ENCODE measurements at regions not wholly inside any gene's neighbourhood (a gene's known extent, or its start where the extent isn't known, plus 50 kb on each side); places are given as distances from the start of the nearest gene placed in this dataset.

- DNase-seq, result no peak
- Histone ChIP-seq H3K4me1 (ENCODE audit: insufficient read depth) (no peaks in the 10 kb centered on the region), H3K27ac (no peak overlapping the region), H3K36me3 (no peaks in the 10 kb centered on the region), H3K9me3 (no peaks in the 10 kb centered on the region), H3K4me3 (no peak overlapping the region), H3K27me3 (no peaks in the 10 kb centered on the region)
- TF ChIP-seq EP300 (IDR thresholded peaks at IDR 0.05) (no peak), POLR2A (IDR thresholded peaks at IDR 0.05) (no peak)
- TF ChIP-seq, protein P1, sequence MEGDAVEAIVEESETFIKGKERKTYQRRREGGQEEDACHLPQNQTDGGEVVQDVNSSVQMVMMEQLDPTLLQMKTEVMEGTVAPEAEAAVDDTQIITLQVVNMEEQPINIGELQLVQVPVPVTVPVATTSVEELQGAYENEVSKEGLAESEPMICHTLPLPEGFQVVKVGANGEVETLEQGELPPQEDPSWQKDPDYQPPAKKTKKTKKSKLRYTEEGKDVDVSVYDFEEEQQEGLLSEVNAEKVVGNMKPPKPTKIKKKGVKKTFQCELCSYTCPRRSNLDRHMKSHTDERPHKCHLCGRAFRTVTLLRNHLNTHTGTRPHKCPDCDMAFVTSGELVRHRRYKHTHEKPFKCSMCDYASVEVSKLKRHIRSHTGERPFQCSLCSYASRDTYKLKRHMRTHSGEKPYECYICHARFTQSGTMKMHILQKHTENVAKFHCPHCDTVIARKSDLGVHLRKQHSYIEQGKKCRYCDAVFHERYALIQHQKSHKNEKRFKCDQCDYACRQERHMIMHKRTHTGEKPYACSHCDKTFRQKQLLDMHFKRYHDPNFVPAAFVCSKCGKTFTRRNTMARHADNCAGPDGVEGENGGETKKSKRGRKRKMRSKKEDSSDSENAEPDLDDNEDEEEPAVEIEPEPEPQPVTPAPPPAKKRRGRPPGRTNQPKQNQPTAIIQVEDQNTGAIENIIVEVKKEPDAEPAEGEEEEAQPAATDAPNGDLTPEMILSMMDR (IDR thresholded peaks at IDR 0.05), result no peak
- WGBS, 3 donors, result 59 to 80% (median 65%) methylated on average over 2 of the region's 2 CpGs
- intact Hi-C loops (cut with DNase I), result no loop called here
These were observed 1630.1 kb upstream of the C9orf72 start for GRCh38 chr9:29203244-29203930.

- H3K27ac ChIP-seq, result no peak overlapping the region
- peaks cover 2% of the 10 kb centered on the region for H3K4me1 ChIP-seq (ENCODE audit: insufficient read depth)
- H3K27me3 ChIP-seq, result no peaks in the 10 kb centered on the region
- TF ChIP-seq EP300 (IDR thresholded peaks at IDR 0.05), result no peak
- TF ChIP-seq POLR2A (IDR thresholded peaks at IDR 0.05), result no peak
- TF ChIP-seq, protein P1 (IDR thresholded peaks at IDR 0.05), result no peak
- intact Hi-C loops (cut with DNase I), result no loop called here
- H3K4me3 ChIP-seq, result no peak overlapping the region
- H3K9me3 ChIP-seq, result no peaks in the 10 kb centered on the region
- H3K36me3 ChIP-seq, result no peaks in the 10 kb centered on the region
- DNase-seq, result no peak
These were observed 1635.4 kb upstream of the C9orf72 start for GRCh38 chr9:29208670-29209069.

DNA sequence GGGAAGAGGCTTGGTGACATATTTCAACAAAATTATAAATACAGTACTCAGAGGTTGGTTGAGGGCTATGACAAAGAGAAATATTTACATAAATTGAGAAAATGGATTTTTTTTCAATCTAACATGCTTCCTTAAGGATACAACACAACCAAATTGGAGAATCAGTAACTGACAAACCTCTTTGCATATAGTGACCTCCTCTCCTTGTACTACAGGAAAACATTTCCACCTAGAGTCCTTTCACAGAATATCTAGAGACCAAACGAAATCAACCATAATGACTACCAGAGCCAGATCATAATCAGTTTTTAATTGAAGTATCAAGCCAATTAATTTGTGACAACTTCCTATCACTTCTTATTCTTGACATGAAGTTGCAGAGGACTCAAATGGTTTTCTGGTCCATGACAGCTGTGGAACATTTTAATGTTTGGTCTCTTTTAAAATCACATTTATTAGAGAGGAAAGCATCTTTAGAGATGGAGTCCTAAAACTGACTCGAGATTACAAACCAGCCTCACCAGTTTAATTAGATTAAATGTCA is 1636.5 kb upstream of the C9orf72 start:
- H3K27me3 ChIP-seq, result no peaks in the 10 kb centered on the region
- no peak for TF ChIP-seq POLR2A (IDR thresholded peaks at IDR 0.05)
- TF ChIP-seq, protein P1 (IDR thresholded peaks at IDR 0.05), result no peak
- TF ChIP-seq EP300 (IDR thresholded peaks at IDR 0.05), result no peak
- intact Hi-C loops (cut with DNase I), result loop anchor here in 1 of 4 donors (10.0 kb wide), 1 partner anchor 1625 kb away; no protein-coding TSS in a partner anchor
- no peak for DNase-seq
- no peak overlapping the region for H3K27ac ChIP-seq
- peaks cover 2% of the 10 kb centered on the region for H3K4me1 ChIP-seq (ENCODE audit: insufficient read depth)
- no peaks in the 10 kb centered on the region for H3K36me3 ChIP-seq
- WGBS, 3 donors, result 25 to 36% (median 35%) methylated on average over 2 of the region's 2 CpGs
- no peaks in the 10 kb centered on the region for H3K9me3 ChIP-seq
- no peak overlapping the region for H3K4me3 ChIP-seq

DNA sequence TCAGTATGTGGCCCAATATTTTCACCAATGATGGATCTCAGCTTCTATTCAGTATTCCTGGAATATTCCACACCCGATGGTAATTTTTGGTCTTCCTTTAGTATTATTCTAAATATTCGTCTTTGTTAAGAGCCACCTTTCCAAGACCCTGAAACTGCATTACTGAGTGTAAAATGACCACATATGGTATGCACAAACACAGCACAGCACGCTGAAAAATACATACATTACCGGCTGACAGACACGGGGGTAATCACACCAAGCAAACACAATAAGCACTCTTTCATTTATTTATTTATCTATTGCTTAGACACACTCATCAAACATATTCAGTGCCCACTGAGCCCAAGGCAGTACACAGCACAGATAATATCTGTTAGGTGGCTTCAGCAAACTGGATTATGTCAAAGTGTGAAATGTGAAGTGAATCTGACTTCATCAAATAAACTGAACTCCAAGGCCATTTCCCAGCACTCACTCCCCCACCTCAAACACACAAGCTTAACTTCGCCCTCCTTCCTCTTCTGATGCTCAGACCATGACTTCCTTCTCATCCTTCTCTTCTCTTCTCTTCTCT is 1637.8 kb upstream of the C9orf72 start:
- H3K27ac ChIP-seq, result no peak overlapping the region
- no peaks in the 10 kb centered on the region for H3K9me3 ChIP-seq
- intact Hi-C loops (cut with DNase I), result loop anchor here in 1 of 4 donors (10.0 kb wide), 1 partner anchor 1626 kb away; no protein-coding TSS in a partner anchor
- DNase-seq, result no peak
- TF ChIP-seq, protein P1 (IDR thresholded peaks at IDR 0.05), result no peak
- no peak for TF ChIP-seq POLR2A (IDR thresholded peaks at IDR 0.05)
- no peak for TF ChIP-seq EP300 (IDR thresholded peaks at IDR 0.05)
- no peaks in the 10 kb centered on the region for H3K27me3 ChIP-seq
- H3K36me3 ChIP-seq, result no peaks in the 10 kb centered on the region
- H3K4me1 ChIP-seq (ENCODE audit: insufficient read depth), result peaks cover 2% of the 10 kb centered on the region
- H3K4me3 ChIP-seq, result peak overlapping the region; percentile 49
- WGBS, 3 donors, result 56 to 61% (median 61%) methylated on average over 6 of the region's 6 CpGs

Data from ovary (tissue), 7 donors.